Activated T-cell treated with anti-CD3 and anti-CD28 coated beads for 4 hours (primary cell): ENCODE measurements at regions not wholly inside any gene's neighbourhood (a gene's known extent, or its start where the extent isn't known, plus 50 kb on each side); places are given as distances from the start of the nearest gene placed in this dataset.

ENCODE experiments used
- DNase-seq: peaks from one replicate; pipeline ENCODE4 v3.0.0-alpha.2; 2020

DNA sequence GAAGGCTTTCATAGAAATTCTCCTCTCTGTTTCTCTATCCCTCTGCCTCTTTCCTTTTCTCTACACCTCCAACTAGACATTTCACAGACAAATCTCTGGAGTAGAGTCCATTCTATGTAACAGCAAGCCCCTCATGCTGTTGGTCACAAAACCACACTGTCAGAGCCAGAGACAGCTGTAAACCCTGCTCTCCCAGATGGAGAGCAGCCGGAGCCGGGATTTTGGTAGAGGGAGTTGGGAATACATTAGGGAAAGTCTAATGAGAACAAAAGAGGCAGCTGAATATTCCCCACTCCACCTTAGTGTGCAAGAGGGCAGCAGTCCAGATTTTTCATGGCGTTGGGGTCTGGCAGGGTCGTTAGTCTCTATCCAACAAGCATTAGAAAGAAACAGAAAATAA is 68.3 kb upstream of the EDN1 start:
- no peak for DNase-seq

DNA sequence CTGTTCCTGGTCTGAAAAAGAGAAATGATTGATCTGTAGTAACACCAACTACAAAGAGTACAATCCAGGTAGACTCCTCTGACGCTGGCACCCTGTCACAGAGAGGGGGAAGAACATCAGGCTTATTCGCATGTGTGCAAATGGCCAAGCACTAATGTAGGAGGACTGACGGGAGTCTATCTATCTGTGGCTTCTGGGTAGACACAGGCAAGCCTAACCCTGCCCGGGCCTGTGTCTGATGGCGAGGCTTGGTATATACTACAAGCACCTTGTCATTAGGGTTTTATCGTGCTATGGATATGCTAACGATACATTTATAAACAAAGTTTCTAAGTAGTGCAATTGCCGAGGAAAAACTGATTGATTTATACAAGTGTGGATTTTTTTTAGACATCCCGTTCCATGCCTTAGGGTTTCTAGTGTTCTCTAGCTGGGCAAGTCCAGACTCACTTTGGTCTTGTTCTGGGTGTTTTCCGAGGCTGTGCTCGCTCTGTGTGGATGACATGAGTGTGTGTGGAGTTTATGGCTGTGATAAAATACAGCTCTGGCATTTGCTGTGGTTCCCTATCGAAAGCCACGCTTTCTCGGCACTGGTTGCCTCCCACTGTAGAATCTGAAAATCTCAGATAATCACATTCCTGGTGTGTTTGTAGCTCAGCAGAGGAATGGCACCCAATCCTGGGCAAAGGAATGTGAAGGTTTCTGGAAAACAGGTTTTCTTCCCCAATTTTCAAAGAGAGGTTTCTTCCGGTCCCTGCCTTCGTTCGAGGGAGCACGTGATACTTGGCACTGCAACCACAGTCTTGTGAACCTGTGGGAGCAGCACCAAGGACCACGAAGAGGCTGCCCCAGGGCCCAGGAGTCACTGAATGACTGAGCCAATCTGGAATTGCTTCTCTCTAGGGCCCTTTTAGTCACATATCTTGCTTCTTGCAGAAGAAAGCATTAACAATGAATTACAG is 67.5 kb upstream of the EDN1 start:
- DNase-seq, result no peak

DNA sequence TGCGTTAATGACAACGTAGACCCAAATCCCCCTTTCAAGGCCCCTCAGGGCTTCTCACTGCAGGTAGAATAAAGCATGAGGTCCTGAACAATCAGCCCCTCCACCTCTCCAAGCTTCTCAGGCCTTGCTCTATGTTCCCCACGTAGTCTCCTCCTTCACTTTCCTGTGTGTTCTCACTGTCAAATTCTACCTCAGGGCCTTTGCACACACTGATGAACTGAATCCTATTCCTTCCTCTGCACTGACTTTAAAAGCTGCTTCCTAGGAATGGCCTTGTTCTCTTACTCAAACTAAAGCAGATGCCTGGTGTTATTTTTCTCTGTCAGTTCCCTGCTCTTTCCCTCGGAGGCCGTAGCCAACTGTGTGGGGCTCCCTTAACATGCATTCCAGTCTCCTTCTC is 66.8 kb upstream of the EDN1 start:
- no peak for DNase-seq

DNA sequence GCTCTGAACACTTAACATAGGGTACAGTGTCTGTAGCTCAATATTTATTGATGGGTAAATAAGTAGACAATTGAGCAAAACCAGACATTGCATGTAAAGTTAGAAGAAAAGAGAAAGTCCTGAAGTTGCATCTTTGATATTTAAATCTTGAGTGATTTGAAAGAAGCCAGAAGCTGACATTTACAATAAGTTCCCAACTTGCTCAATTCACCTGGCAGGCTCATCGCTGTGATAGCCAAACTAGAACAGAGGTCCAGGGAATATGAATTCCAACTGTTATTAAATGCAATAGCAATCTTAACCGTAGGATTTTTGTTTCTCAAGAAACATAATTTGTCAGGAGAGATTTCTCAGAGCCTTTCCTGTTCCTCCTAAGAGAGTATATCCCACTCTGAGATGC is 65.9 kb upstream of the EDN1 start:
- no peak for DNase-seq

DNA sequence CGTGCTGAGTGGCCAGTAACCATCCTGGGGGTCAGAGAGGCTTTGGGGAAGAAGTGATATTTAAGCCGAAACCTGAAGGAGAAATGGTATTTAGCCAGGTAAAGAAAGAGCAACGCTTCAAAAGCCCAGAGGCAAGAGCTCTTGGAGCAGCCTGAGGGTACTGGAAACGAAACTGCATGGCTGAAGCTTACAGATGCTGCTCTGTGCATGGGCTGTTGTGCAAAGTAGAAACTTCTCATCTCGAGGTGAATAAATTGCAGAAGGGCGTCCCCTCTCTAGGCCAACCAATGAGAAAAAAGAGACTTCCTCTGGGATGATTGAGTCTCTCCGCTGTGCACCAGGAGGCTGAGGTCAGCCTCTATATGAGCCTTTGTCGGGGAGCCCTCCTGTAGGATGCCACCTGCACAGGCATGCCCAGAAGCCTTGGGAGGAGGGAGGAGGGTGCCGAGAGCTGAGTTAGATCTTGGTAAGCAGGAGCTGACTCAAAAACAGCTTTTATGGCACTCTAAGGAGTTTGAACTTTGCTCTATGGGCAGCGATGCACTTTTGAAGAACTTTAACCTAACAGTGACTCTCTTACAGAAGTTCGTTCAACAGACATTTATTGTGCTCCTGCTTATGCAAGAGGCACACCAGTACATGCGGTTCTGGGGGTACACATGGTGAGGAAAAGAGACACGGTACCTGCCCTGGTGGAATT is 61.6 kb upstream of the EDN1 start:
- no peak for DNase-seq

DNA sequence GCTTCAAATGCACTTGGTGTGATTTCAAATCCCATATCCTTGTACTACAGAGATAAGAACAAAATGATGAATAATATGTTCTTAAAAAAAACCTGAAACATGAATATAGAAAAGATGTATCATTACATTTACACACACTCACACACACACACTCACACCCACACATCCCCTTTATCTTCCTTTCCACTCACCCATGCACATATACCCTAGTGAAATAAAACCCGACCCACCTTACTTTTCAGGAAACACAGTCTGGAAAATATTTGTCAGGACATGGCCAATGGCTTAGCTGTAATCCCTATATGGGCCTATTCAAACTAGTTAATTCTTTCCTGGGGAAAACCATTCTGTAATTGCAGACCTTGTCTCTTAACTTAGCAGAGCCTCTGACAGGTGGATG is 60.8 kb upstream of the EDN1 start:
- DNase-seq, result peak; percentile 11

DNA sequence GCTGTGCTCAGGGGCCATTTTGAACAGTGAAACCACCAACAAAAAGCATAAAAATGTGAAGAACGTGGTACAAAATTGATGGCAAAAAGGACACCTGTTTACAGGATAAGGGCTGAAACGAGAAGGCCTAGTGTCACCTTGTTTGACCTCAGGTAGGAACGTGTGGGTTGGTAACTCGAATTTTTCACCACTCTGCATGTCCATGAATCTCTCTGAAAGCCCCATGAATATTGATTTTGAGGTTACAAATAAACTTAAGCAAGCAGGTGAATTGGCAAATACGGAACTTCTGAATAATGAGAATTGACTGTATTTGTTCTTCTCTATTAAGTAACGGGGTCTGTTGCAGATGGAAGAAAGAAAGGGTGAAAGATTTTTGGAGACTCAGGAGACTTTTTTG is 59.6 kb upstream of the EDN1 start:
- DNase-seq, result no peak

DNA sequence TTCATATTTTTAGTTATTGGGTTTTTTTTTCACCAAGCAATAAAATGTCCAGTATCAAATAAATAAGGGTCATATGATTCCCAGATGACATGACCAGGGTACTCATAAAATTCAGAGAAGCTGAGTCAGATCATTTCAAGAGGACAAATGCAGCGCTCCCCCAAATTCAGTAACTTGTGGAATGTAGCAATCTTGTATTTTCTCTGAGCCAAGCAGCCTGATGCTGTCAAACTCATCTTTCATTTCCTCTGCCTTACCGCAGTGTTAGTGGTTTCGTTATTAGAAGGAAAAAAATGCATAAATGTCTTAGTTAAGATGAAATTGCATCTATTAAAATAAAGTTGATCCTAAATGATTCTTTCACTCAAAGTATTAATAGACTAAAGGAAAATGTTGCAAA is 57.8 kb upstream of the EDN1 start:
- no peak for DNase-seq

DNA sequence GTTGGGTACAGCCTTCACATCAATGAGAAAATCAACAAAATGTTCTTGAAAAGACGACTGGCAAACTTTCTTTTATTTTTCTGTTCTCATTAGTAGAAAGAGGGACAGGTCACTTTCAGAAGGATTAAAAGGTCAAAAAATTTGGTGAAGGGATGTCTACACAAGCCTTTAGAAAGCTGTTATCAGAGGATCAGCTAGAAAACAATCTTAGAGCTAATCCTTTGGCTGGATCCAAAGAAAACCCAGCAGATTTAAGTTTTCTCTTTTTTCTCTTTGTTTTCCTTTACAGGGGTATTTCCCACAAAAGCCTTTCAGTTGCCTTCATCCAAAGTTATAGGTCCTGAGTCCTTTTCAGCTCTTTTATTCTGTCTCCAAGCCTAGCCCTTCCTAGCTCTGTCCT is 57.3 kb upstream of the EDN1 start:
- DNase-seq, result no peak

DNA sequence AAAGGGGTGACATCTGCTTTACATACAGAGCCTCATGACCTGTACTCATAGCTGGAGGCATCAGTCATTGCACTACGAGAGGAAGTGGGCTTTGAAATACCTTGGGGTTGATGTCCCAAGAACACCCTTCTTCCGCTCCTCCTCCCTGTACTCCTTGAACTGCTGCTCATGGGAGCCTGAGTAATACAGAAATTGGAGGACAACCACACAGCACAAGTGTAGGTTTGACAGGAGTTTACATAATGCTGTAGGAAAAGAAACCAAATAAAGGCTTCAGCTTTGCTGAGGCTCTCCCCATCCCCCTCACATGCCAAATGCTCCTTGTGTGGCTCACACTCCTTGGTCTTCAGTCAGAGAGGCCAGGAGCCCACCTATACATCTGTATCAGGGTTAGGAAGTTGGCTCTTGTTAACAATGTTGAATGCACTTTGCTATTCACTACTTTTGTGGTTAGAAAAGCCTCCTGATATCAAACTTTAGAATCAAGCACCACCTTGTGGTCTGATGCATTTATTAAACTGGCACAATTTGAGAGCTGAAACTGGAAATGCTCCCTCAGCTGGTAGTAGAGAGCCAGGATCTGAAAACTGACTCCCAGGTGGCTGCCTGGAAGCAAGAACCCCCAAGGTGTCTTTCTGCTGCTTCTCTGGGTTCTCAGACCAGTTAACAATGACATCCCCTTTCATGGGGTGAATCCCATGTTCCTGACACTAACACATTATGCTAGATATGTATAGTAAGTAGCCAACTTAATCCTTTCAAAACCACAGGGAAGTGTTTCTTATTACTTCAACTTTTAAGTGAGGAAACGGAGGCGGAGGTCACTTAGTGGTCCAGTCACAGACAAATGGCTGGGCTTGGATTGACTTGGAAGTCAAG is 56.2 kb upstream of the EDN1 start:
- peak; percentile 5 for DNase-seq

DNA sequence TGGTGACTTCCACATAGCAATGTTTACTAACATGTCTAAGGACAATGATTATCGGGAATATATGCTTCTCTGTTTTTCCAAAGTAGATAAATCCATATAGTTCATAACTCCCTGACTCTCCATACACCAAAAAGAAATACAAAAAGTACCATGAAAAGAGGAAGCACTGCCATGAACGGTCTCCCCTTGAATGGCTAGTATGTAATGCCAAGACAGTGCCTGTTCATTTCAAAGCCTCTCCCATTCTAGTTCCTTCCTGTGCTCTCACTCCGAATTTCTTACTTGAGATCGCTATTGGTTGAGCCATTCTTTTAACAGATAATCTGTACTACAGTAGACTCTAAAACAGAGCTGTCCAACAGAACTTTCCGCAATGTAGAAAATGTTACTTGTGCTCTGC is 54.8 kb upstream of the EDN1 start:
- DNase-seq, result no peak

DNA sequence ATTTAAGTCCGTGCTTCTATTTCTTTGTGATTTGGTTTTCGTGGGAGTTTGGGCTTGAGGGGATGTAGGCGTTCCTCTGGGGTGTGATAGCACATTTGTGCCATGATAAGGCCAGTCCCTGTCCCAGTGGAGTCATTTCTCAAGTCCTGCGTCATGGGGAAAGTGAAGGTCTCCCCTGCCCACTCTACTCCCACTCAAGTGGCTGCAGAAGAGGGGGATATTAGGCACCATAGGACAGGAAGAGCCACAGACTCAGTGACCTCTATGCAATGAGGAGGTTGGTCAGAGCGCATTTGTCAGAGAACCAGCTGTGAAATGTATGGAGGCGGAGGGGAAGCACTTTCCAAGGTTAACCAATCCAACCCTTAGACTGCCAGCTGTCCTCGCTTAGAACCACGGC is 51.9 kb upstream of the EDN1 start:
- no peak for DNase-seq
